ENCODE measurements at regions not wholly inside any gene's neighbourhood (a gene's known extent, or its start where the extent isn't known, plus 50 kb on each side); places are given as distances from the start of the nearest gene placed in this dataset.

GRCh38 chr20:50364542-50364941 is 145.6 kb upstream of the PTPN1 start:
- TF ChIP-seq POLR2A (IDR thresholded peaks at IDR 0.05; ENCODE audit: low read depth) (no peak), CTCF (IDR thresholded peaks at IDR 0.05) (no peak), POLR2AphosphoS5 (IDR thresholded peaks at IDR 0.05) (no peak)

Data from esophagus muscularis mucosa (tissue), 3 donors.